Mesendoderm (in vitro differentiated cells): ENCODE measurements at regions not wholly inside any gene's neighbourhood (a gene's known extent, or its start where the extent isn't known, plus 50 kb on each side); places are given as distances from the start of the nearest gene placed in this dataset.

Experiments used
- DNase-seq: peaks from one replicate; pipeline ENCODE4 v3.0.0; 2013
- H2AK5ac ChIP-seq: 2 replicates; pipeline ENCODE4 v1.6.1; 2013; ENCODE audit warnings: low read length, inconsistent platforms
- H2BK120ac ChIP-seq: 2 replicates; pipeline ENCODE4 v1.6.1; 2013; ENCODE audit warnings: low read depth, mild to moderate bottlenecking, low read length, moderate library complexity, mixed read lengths
- H2BK15ac ChIP-seq: replicated peaks from 2 replicates; pipeline ENCODE4 v1.6.1; 2013; ENCODE audit warnings: low read depth, mild to moderate bottlenecking, moderate library complexity
- H2BK5ac ChIP-seq: 2 replicates; pipeline ENCODE4 v1.6.1; 2013; ENCODE audit warnings: low read length, inconsistent platforms
- H3K18ac ChIP-seq: 2 replicates; pipeline ENCODE4 v1.6.1; 2013; ENCODE audit warnings: mild to moderate bottlenecking, low read length, mixed read lengths
- H3K23ac ChIP-seq: one replicate; pipeline ENCODE4 v1.6.1; 2013; ENCODE audit warnings: low read length
- H3K27ac ChIP-seq: 2 replicates; pipeline ENCODE4 v1.5.1; 2013; ENCODE audit warnings: low read depth, mild to moderate bottlenecking, inconsistent platforms, low read length, moderate library complexity
- H3K27me3 ChIP-seq: 2 replicates; pipeline ENCODE4 v1.6.1; 2013; ENCODE audit warnings: low read length, control low read depth, mild to moderate bottlenecking, inconsistent platforms; ENCODE audit not compliant: insufficient read depth, poor library complexity
- H3K36me3 ChIP-seq: 2 replicates; pipeline ENCODE4 v1.6.1; 2013; ENCODE audit warnings: low read length, inconsistent platforms; ENCODE audit not compliant: control insufficient read depth, insufficient read depth
- H3K4ac ChIP-seq: one replicate; pipeline ENCODE4 v1.6.1; 2013; ENCODE audit warnings: low read depth, mild to moderate bottlenecking, low read length, moderate library complexity
- H3K4me1 ChIP-seq: 2 replicates; pipeline ENCODE4 v1.6.1; 2013; ENCODE audit warnings: low read depth, low read length, inconsistent platforms; ENCODE audit not compliant: control insufficient read depth
- H3K4me2 ChIP-seq: 2 replicates; pipeline ENCODE4 v1.6.1; 2013; ENCODE audit warnings: low read length
- H3K4me3 ChIP-seq: 2 replicates; pipeline ENCODE4 v1.5.1; 2013; ENCODE audit warnings: mild to moderate bottlenecking, low read length
- H3K56ac ChIP-seq: one replicate; pipeline ENCODE4 v1.6.1; 2013; ENCODE audit warnings: low read length
- H3K79me1 ChIP-seq: 2 replicates; pipeline ENCODE4 v1.6.1; 2013; ENCODE audit warnings: low read length, inconsistent platforms
- H3K79me2 ChIP-seq: 2 replicates; pipeline ENCODE4 v1.6.1; 2013; ENCODE audit warnings: mild to moderate bottlenecking, low read length; ENCODE audit not compliant: control insufficient read depth, insufficient read depth
- H3K9ac ChIP-seq: 2 replicates; pipeline ENCODE4 v1.6.1; 2013; ENCODE audit warnings: low read length, inconsistent platforms
- H4K5ac ChIP-seq: one replicate; pipeline ENCODE4 v1.6.1; 2013; ENCODE audit warnings: low read length
- H4K8ac ChIP-seq: one replicate; pipeline ENCODE4 v1.6.1; 2013; ENCODE audit warnings: low read depth, mild to moderate bottlenecking, control low read depth, low read length, moderate library complexity
- WGBS: extraction: QIAGEN DNeasy Blood & Tissue Kit; methylation state at CpG from one replicate; pipeline ENCODE4 v1.1.7; 2013; ENCODE audit warnings: low lambda C conversion rate, missing lambda C conversion rate; ENCODE audit not compliant: insufficient coverage; ENCODE audit errors: extremely low coverage; 5-methylcytosine and 5-hydroxymethylcytosine counted together

- H2BK15ac ChIP-seq: no peak overlapping the region
- H4K8ac ChIP-seq: no peak overlapping the region
- H3K4me1 ChIP-seq: no peaks in the 10 kb centered on the region
- H3K36me3 ChIP-seq: no peaks in the 10 kb centered on the region
- no peaks in the 10 kb centered on the region for H3K79me2 ChIP-seq
- no peak overlapping the region for H3K23ac ChIP-seq
- no peak overlapping the region for H2AK5ac ChIP-seq
- H3K9ac ChIP-seq: no peak overlapping the region
- no CpG with 5 or more reads among the region's 1 CpG for WGBS
- no peak overlapping the region for H3K56ac ChIP-seq
- H2BK5ac ChIP-seq: no peak overlapping the region
- H2BK120ac ChIP-seq: no peak overlapping the region
- no peaks in the 10 kb centered on the region for H3K79me1 ChIP-seq
- no peak overlapping the region for H3K4me2 ChIP-seq
- DNase-seq: no peak
- no peak overlapping the region for H3K27ac ChIP-seq
- no peak overlapping the region for H3K4ac ChIP-seq
- no peak overlapping the region for H4K5ac ChIP-seq
- H3K18ac ChIP-seq: no peak overlapping the region
- no peaks in the 10 kb centered on the region for H3K27me3 ChIP-seq
- no peak overlapping the region for H3K4me3 ChIP-seq
Measured at GRCh38 chr13:93023929-93024328, 202.7 kb upstream of the GPC6 start.

DNA sequence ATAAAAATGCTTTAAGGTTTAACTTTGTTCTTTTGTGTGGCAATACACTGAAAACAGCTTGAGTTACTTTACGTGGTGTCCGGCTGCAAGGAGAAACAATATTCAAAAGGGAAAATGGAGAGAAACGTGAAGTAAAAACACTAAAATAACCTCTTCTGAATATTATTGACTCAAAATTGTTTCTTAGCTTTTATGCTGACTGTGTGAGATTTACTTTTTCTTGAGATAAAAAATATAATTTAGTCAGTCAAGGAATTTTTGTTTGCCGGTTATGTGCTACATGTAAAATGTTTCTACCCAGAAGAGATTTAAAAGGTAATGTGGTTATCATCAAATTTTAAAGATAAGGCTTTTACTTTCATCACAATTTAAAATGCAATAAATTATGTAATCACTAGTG lies 200.6 kb upstream of the GPC6 start:
- Histone ChIP-seq H3K56ac (no peak overlapping the region), H3K27ac (no peak overlapping the region), H3K9ac (no peak overlapping the region), H3K4me2 (no peak overlapping the region), H2BK120ac (no peak overlapping the region), H3K36me3 (no peaks in the 10 kb centered on the region), H3K23ac (no peak overlapping the region), H3K4me1 (no peaks in the 10 kb centered on the region), H3K18ac (no peak overlapping the region), H3K79me2 (no peaks in the 10 kb centered on the region), H3K27me3 (no peaks in the 10 kb centered on the region), H3K4me3 (no peak overlapping the region), H4K8ac (no peak overlapping the region), H2BK15ac (no peak overlapping the region), H3K79me1 (no peaks in the 10 kb centered on the region), H4K5ac (no peak overlapping the region), H3K4ac (no peak overlapping the region), H2BK5ac (no peak overlapping the region), H2AK5ac (no peak overlapping the region)
- WGBS: no CpG with 5 or more reads among the region's 4 CpGs
- no peak for DNase-seq

GRCh38 chr13:93029536-93029935 lies 197.1 kb upstream of the GPC6 start:
- Histone ChIP-seq H3K79me1 (no peaks in the 10 kb centered on the region), H3K4me2 (no peak overlapping the region), H2BK15ac (no peak overlapping the region), H3K4ac (no peak overlapping the region), H3K18ac (no peak overlapping the region), H2BK5ac (no peak overlapping the region), H2BK120ac (no peak overlapping the region), H3K4me3 (no peak overlapping the region), H2AK5ac (no peak overlapping the region), H3K4me1 (no peaks in the 10 kb centered on the region), H3K27me3 (no peaks in the 10 kb centered on the region), H3K9ac (no peak overlapping the region), H4K5ac (no peak overlapping the region), H3K56ac (no peak overlapping the region), H3K23ac (no peak overlapping the region), H3K36me3 (no peaks in the 10 kb centered on the region), H4K8ac (no peak overlapping the region), H3K27ac (no peak overlapping the region), H3K79me2 (no peaks in the 10 kb centered on the region)
- DNase-seq: no peak
- WGBS: no CpG with 5 or more reads among the region's 3 CpGs

GRCh38 chr13:93036380-93036779 lies 190.2 kb upstream of the GPC6 start:
- H3K79me1 ChIP-seq: no peaks in the 10 kb centered on the region
- H3K27me3 ChIP-seq: no peaks in the 10 kb centered on the region
- no peak overlapping the region for H2AK5ac ChIP-seq
- no peak overlapping the region for H3K9ac ChIP-seq
- H3K23ac ChIP-seq: no peak overlapping the region
- no peak overlapping the region for H3K4me3 ChIP-seq
- no peak for DNase-seq
- H3K4me2 ChIP-seq: no peak overlapping the region
- H3K4me1 ChIP-seq: no peaks in the 10 kb centered on the region
- no peak overlapping the region for H2BK120ac ChIP-seq
- no peaks in the 10 kb centered on the region for H3K79me2 ChIP-seq
- H3K36me3 ChIP-seq: no peaks in the 10 kb centered on the region
- no peak overlapping the region for H2BK15ac ChIP-seq
- H3K56ac ChIP-seq: no peak overlapping the region
- H3K4ac ChIP-seq: no peak overlapping the region
- H4K8ac ChIP-seq: no peak overlapping the region
- no peak overlapping the region for H3K18ac ChIP-seq
- no peak overlapping the region for H2BK5ac ChIP-seq
- H3K27ac ChIP-seq: no peak overlapping the region
- H4K5ac ChIP-seq: no peak overlapping the region
- 100% methylated on average over 1 of the region's 3 CpGs for WGBS

- no peak overlapping the region for H3K18ac ChIP-seq
- no peak overlapping the region for H3K56ac ChIP-seq
- H2BK5ac ChIP-seq: no peak overlapping the region
- no peak overlapping the region for H3K4me3 ChIP-seq
- H3K27ac ChIP-seq: no peak overlapping the region
- no CpG with 5 or more reads among the region's 5 CpGs for WGBS
- H3K9ac ChIP-seq: no peak overlapping the region
- no peaks in the 10 kb centered on the region for H3K36me3 ChIP-seq
- H2BK15ac ChIP-seq: no peak overlapping the region
- H3K79me1 ChIP-seq: no peaks in the 10 kb centered on the region
- no peaks in the 10 kb centered on the region for H3K4me1 ChIP-seq
- DNase-seq: no peak
- H3K4ac ChIP-seq: no peak overlapping the region
- H4K8ac ChIP-seq: no peak overlapping the region
- no peak overlapping the region for H3K23ac ChIP-seq
- no peak overlapping the region for H4K5ac ChIP-seq
- H2BK120ac ChIP-seq: no peak overlapping the region
- no peak overlapping the region for H3K4me2 ChIP-seq
- no peaks in the 10 kb centered on the region for H3K79me2 ChIP-seq
- H3K27me3 ChIP-seq: no peaks in the 10 kb centered on the region
- no peak overlapping the region for H2AK5ac ChIP-seq
Measured at GRCh38 chr13:93037780-93038179, 188.8 kb upstream of the GPC6 start.

- Histone ChIP-seq H3K9ac (no peak overlapping the region), H3K79me2 (no peaks in the 10 kb centered on the region), H2BK120ac (no peak overlapping the region), H2BK15ac (no peak overlapping the region), H4K5ac (no peak overlapping the region), H3K18ac (no peak overlapping the region), H3K23ac (no peak overlapping the region), H3K27ac (no peak overlapping the region), H2AK5ac (no peak overlapping the region), H4K8ac (no peak overlapping the region), H3K4me2 (no peak overlapping the region), H3K4ac (no peak overlapping the region), H3K56ac (no peak overlapping the region), H3K4me1 (no peaks in the 10 kb centered on the region), H3K79me1 (no peaks in the 10 kb centered on the region), H3K4me3 (no peak overlapping the region), H2BK5ac (no peak overlapping the region), H3K36me3 (no peaks in the 10 kb centered on the region), H3K27me3 (no peaks in the 10 kb centered on the region)
- DNase-seq: no peak
- whole genome bisulfite sequencing: no CpG with 5 or more reads among the region's 3 CpGs
Measured at GRCh38 chr13:93038187-93038586, 188.4 kb upstream of the GPC6 start.
